GM18861 (cell line): ENCODE measurements at regions not wholly inside any gene's neighbourhood (a gene's known extent, or its start where the extent isn't known, plus 50 kb on each side); places are given as distances from the start of the nearest gene placed in this dataset.
"Not testable (repeated sequence)": the region's sequence is repeated elsewhere in the genome, so short reads cannot be mapped to it uniquely, and the experiment has no call there.

Experiments used
- ATAC-seq: cut with Tn5 transposase; IDR thresholded peaks from one replicate; pipeline ENCODE4 v1.9.1; 2021; ENCODE audit not compliant: unreplicated experiment

GRCh38 chr2:106339609-106340008 is 128.6 kb downstream of the RGPD3 start:
- ATAC-seq = no peak

- ATAC-seq = no peak
These were observed 129.1 kb downstream of the RGPD3 start for GRCh38 chr2:106339132-106339531.

GRCh38 chr2:106338043-106338442 is 130.2 kb downstream of the RGPD3 start:
- ATAC-seq = no peak

- no peak for ATAC-seq
These were observed 131.5 kb downstream of the RGPD3 start for GRCh38 chr2:106336737-106337136.

- no peak for ATAC-seq
These were observed 132.1 kb downstream of the RGPD3 start for GRCh38 chr2:106336108-106336507.

GRCh38 chr2:106334802-106335201 is 133.4 kb downstream of the RGPD3 start:
- no peak for ATAC-seq

- ATAC-seq = not testable (repeated sequence)
These were observed 134.8 kb downstream of the RGPD3 start for GRCh38 chr2:106333253-106333873.

GRCh38 chr2:106332054-106332453 is 136.2 kb downstream of the RGPD3 start:
- no peak for ATAC-seq

- ATAC-seq = not testable (repeated sequence)
These were observed 136.5 kb upstream of the UXS1 start for GRCh38 chr2:106330384-106331261.

GRCh38 chr2:106323337-106324013 is 129.4 kb upstream of the UXS1 start:
- no peak for ATAC-seq

GRCh38 chr2:106322281-106322680 is 128.2 kb upstream of the UXS1 start:
- ATAC-seq = no peak

- ATAC-seq = not testable (repeated sequence)
These were observed 126.3 kb upstream of the UXS1 start for GRCh38 chr2:106320439-106320838.

- ATAC-seq = no peak
These were observed 122.8 kb upstream of the UXS1 start for GRCh38 chr2:106316915-106317314.

- ATAC-seq = no peak
These were observed 120.3 kb upstream of the UXS1 start for GRCh38 chr2:106314444-106314843.

- ATAC-seq = no peak
These were observed 116.9 kb upstream of the UXS1 start for GRCh38 chr2:106311041-106311370.

- ATAC-seq = peak; percentile 80
These were observed 113.8 kb upstream of the UXS1 start for GRCh38 chr2:106307860-106308259.

- ATAC-seq = no peak
These were observed 112.3 kb upstream of the UXS1 start for GRCh38 chr2:106306387-106306786.

GRCh38 chr2:106304612-106305184 is 110.6 kb upstream of the UXS1 start:
- no peak for ATAC-seq

- ATAC-seq = no peak
These were observed 105.6 kb upstream of the UXS1 start for GRCh38 chr2:106299696-106300095.

GRCh38 chr2:106296182-106296815 is 102.2 kb upstream of the UXS1 start:
- ATAC-seq = no peak

GRCh38 chr2:106294182-106294581 is 100.1 kb upstream of the UXS1 start:
- no peak for ATAC-seq
